KOPT-K1 (cell line): ENCODE measurements at regions not wholly inside any gene's neighbourhood (a gene's known extent, or its start where the extent isn't known, plus 50 kb on each side); places are given as distances from the start of the nearest gene placed in this dataset.

Experiments
- H3K27ac ChIP-seq: fragments of 200-600 bp; sonication (generic); 2 replicates; pipeline ENCODE4 v1.5.1; 2016; ENCODE audit warnings: antibody characterized with exemption, mild to moderate bottlenecking, low read depth, low read length; ENCODE audit not compliant: poor library complexity, severe bottlenecking
- H3K36me3 ChIP-seq: fragments of 200-600 bp; sonication (generic); 2 replicates; pipeline ENCODE4 v1.5.1; 2017; ENCODE audit warnings: antibody characterized with exemption, mild to moderate bottlenecking, low read length, moderate library complexity; ENCODE audit not compliant: insufficient read depth
- H3K9me3 ChIP-seq: fragments of 200-600 bp; sonication (generic); 2 replicates; pipeline ENCODE4 v1.5.1; 2017; ENCODE audit warnings: antibody characterized with exemption, low read length, mild to moderate bottlenecking; ENCODE audit not compliant: insufficient read depth, poor library complexity, severe bottlenecking

DNA sequence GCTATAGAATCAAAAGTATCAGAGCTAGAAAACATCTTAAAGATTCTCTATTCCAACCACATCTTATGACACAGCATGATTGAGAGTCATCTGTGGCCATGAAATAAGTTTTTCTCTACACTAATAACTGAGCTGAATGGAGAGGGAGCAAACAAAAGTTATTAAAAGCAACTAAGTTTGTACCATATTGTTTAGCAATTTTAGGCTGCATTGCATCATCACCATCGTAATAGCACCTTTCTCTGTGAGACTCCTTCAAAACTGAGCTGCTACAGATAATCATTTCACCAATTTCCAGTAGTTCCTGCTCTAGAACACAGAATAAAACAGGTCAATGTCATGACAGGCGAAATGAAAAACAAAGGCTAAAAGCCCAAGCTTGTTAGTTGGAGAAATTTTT, 1183.9 kb downstream of the DIAPH3 start:
- no peak overlapping the region for H3K27ac ChIP-seq
- H3K9me3 ChIP-seq = no peaks in the 10 kb centered on the region
- H3K36me3 ChIP-seq = no peaks in the 10 kb centered on the region

DNA sequence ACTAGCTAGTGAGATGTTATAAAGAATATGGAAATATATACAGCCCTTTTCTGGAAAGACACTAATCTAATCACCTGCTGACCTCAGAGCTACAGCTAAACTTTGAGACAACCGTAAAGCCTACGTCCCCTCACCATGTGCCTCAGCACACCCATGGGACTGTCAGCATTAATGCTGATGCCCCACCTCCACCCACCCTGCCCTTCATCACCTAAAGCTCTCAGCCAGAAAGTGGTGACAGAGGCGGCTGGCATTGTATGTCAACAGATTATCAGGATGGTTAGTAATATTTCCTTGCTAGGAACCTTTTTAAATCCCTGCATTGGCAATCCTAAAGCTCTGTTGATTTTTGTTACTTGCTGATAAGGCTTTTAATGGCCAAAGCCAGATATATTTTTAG, 1177.9 kb downstream of the DIAPH3 start:
- Histone ChIP-seq H3K36me3 (no peaks in the 10 kb centered on the region), H3K27ac (no peak overlapping the region), H3K9me3 (no peaks in the 10 kb centered on the region)

DNA sequence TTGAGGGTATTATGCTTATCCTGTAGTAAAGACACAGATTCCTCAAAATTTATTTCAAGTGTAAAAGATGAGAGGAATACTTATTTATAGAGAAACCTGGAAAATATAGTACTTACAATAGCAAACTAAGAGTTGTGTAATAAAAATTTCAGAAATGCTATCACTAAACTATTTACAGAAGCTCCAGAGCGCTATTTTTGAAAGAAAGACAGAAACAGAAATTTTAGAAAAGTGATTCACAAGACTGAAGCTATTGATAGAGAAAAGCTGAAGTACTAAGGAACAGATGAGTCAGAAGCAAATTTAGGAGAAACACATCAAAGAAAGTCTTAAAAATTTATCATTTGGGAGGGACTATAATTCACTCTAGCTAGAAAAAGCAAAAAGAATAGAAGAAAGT, 1174.2 kb downstream of the DIAPH3 start:
- Histone ChIP-seq H3K27ac (no peak overlapping the region), H3K9me3 (no peaks in the 10 kb centered on the region), H3K36me3 (no peaks in the 10 kb centered on the region)

DNA sequence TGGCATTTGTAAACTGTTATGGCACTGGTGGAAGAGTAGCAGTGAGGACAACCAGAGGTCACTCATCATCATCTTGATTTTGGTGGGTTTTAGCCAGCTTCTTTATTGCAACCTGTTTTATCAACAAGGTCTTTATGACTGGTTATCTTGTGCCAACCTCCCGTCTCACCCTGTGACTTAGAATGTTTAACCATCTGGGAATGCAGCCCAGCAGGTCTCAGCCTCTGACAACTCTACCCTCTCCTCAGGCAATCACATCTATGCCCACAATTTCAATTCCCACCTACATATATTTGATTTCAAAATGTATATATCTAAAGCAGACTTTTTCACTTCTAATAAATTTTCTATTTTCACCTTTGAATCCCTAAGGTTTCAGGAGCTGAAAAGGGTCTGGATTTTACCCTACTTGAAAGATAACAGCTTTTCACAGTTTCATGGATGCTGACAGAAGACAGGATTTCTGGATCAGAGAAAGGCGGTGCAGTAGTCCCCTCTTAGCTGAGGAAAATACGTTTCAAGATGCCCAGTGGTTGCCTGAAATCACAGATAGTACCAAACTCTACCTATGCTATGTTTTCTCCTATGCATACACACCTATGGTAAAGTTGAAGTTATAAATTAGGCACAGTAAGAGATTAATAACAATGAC, 1171.8 kb downstream of the DIAPH3 start:
- Histone ChIP-seq H3K27ac (no peak overlapping the region), H3K9me3 (no peaks in the 10 kb centered on the region), H3K36me3 (no peaks in the 10 kb centered on the region)

DNA sequence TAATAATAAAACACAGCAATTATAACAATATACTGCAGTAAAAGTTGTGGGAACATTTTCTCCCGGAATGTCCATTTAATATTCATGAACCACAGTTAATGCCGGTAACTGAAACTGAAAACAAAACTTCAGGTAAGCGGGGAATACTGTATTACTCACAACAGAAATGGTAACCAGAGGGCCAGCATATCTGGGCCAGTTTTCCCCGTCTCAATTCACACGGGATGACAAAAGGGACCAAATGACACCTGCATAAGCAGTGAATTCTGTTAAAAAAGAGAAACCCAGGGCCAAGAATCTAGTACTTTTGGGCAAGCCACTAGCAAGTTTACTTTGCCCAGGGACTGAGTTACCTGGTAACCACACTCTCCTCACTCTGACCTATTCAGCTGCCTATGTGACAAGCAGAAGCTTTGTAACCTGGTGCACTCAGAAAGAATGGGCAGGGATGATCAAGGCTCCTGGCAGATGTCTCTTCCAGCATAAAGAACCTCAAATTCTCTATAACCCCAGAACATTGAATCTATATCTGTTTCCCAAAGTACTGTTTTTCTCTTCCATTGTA, 1171.2 kb downstream of the DIAPH3 start:
- Histone ChIP-seq H3K9me3 (no peaks in the 10 kb centered on the region), H3K36me3 (no peaks in the 10 kb centered on the region), H3K27ac (no peak overlapping the region)

DNA sequence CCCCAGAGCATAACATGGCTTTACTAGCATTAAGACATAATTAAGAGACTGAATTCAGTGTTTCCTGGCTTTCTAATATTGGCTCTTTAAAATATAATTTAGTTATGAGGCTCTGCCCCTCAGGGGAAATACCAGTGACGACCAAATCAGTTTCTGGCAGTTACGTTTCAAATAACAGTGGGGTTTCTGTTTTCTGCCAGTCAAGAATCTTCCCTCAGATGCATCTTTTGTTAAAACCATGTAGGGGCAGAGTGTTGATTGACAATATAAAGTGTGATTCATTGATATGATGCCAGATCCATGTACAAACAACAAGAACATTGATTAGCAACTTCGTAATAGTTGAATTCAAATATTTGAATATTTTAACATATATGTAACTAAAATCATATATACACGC, 1169.7 kb downstream of the DIAPH3 start:
- Histone ChIP-seq H3K9me3 (no peaks in the 10 kb centered on the region), H3K36me3 (no peaks in the 10 kb centered on the region), H3K27ac (no peak overlapping the region)

DNA sequence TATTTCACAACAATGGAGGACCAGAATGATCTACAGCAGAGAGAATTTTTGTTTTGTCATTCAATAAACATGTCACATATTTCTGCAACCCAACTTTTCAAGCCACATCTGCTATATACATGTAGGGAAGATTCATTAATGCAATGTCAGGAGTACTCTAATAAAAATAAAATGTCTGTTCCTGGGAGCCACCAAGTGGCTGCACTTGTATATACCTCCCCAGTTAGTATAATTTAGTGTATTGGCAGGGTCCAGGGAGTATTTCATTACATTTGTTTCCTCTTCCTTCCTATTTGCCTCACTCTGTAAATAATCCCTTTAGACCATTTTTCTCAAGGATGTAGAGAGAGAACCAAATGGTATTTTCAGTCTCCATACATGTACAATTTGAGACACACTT, 1169.0 kb downstream of the DIAPH3 start:
- Histone ChIP-seq H3K27ac (no peak overlapping the region), H3K9me3 (no peaks in the 10 kb centered on the region), H3K36me3 (no peaks in the 10 kb centered on the region)

DNA sequence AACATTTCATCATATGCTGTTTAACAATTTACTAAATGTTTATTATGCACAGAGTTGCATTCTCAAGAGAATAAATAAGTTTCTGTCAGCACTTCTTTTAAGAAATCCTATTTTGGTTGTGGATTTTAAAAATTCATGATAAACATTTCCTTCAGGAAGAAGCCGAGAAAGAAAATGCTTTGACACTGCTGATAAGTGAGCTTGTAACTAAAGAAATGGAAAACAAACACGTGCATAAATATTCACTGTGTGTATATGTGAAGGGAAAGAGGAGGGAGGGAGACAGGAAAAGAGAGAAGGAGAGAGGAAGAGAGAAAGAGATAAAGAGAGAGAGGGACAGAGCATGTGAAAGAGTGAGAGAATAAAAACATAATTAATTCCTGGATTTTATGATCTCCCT, 1165.0 kb downstream of the DIAPH3 start:
- no peaks in the 10 kb centered on the region for H3K36me3 ChIP-seq
- H3K9me3 ChIP-seq = no peaks in the 10 kb centered on the region
- H3K27ac ChIP-seq = no peak overlapping the region

DNA sequence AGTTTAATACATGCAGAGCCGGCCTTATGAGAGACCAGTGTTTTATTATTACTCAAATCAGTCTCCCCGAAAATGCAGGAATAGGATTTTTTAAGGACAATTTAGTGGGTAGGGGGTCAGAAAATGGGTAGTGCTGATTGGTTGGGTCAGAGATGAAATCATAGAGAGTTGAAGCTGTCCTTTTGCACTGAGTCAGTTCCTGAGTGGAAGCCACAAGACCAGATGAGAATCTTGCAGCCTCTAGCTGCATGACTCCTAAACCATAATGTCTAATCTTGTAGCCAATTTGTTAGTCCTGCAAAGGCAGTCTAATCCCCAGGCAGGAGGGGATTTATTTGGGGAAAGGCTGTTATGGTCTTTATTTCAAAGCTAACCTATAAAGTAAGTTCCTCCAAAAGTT, 1163.9 kb downstream of the DIAPH3 start:
- no peaks in the 10 kb centered on the region for H3K9me3 ChIP-seq
- no peak overlapping the region for H3K27ac ChIP-seq
- no peaks in the 10 kb centered on the region for H3K36me3 ChIP-seq

DNA sequence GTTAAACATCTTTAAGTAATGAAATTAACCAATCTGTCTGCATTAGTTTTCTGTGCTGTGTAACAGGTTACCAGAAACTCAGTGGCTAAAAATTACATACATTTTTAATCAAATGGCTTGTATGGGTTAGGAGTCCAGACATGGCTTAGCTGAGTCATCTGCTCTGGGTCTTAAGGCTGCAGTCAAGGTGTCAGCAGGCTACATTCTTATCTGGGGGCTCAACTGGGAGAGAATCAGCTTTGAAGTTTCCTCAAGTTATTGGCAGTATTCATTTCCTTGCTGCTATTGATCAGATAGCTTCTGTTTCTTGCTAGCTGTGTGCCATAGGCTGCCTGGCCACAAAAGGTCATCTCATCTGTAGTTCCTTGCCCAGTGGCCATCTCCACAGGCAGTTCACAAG, 1163.0 kb downstream of the DIAPH3 start:
- no peaks in the 10 kb centered on the region for H3K9me3 ChIP-seq
- H3K27ac ChIP-seq = no peak overlapping the region
- H3K36me3 ChIP-seq = no peaks in the 10 kb centered on the region

DNA sequence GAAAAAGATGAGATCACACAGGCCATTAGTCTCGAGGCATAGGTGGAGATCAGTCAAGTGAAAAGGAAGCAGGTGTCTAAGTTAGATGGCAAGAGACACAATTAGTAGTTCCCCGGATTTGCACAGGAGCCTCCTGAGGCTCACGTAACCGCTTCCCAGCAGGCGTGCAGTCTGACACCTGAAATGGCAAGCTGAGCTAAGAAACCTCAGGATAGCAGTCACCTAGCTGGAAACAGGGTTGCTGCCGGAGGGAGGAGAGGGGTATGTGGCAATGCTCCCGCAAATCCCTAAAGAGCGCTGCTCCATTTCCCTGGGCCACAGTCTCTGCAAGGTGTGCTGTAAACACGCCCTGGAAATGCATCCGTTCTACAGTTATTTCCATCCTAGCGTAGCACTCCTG, 1151.0 kb downstream of the DIAPH3 start:
- Histone ChIP-seq H3K27ac (no peak overlapping the region), H3K36me3 (no peaks in the 10 kb centered on the region), H3K9me3 (no peaks in the 10 kb centered on the region)

DNA sequence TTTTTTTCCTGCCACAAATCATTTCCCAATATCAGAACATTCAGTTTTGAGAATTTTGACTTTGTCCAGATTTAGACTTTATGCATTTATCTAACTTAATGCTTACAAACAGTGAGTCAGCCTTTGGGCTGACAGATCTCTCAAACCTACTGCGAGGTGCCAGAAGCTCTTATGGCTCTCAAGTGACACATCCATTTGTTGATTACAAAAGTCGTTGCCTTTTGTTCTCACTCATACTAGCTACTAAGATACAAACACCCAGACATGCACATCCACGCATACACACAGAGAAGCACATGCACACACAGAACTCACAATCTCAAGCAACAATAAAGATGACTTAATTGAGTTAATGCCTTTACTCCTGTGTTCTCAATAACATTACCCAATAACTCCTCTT, 1147.5 kb downstream of the DIAPH3 start:
- Histone ChIP-seq H3K36me3 (no peaks in the 10 kb centered on the region), H3K9me3 (no peaks in the 10 kb centered on the region), H3K27ac (no peak overlapping the region)

DNA sequence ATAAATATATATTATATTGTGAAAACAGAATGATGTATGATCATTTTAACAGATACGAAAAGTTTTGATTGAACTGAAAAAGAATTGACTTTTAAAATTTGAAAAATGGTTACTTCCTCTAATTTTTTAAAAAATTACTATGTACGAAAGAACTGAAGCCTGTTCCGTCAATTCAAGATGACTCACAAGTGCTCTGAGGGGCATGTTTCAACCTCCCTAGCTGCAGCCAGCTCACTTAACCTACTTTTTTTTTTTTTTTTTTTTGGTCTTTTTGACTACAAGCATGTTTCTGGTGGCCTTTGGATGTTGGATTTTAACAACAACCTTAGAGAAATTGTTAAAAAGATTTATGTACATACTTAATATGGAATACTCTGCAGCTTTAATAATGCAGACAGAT, 1139.3 kb downstream of the DIAPH3 start:
- Histone ChIP-seq H3K9me3 (no peaks in the 10 kb centered on the region), H3K27ac (no peak overlapping the region), H3K36me3 (no peaks in the 10 kb centered on the region)

DNA sequence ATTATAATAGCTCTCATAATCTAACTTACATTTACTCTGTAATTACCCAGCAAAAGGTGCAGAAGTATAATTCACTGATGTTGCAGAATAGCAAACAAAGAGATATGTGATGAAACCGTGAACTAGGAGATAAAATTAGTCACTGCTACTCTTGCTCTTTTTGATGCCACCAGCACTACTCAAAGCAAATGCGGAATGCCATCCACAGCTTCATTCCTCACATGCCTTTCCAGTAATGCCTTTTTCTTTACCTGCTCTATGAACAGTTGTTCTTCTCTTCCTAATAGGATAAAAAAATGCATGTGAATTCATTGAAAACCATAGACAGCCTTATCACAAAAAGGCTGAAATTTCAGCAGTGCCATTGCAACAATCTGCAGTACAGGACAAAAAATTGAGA, 1129.5 kb downstream of the DIAPH3 start:
- no peaks in the 10 kb centered on the region for H3K36me3 ChIP-seq
- H3K27ac ChIP-seq = no peak overlapping the region
- no peaks in the 10 kb centered on the region for H3K9me3 ChIP-seq

DNA sequence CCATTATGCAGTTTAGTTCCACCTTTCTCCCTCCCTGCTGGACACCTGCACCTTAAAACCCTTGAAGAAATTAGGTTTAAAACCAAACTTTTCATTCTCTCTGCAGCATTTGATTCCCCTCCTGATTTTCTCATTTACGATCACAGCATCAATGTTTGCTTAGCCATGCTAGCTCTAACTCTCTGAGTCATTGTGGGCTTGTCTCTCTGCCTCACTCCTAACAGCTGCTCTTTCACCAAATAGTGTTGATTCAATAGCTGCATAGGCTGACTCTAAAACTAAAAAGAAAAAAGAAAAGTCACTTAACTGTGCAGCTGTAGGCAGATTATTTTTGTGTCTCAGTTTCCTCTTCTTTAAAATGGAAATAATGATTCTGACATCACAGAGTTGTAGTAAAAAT, 1124.9 kb downstream of the DIAPH3 start:
- no peaks in the 10 kb centered on the region for H3K36me3 ChIP-seq

DNA sequence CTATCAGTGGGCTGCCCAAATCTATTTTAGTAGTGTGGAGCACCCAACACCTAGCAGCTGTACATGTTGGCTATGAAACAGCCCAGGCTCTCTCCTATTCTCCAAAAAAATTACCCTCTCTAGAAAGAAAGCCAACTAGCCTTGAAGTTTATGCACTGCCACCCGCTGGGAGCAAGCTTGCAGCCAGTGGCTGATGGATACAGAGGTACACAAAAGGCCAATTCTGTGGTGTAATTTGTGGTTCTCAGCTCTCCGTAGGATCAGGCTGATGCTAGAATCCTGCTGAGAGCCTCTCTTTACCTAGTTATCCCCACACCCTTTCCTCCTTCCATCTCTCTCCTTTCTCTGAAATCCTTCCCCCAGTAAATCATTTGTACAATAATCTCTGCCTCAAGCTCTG, 1120.7 kb downstream of the DIAPH3 start:
- H3K36me3 ChIP-seq = no peaks in the 10 kb centered on the region
- H3K27ac ChIP-seq = no peak overlapping the region
- no peaks in the 10 kb centered on the region for H3K9me3 ChIP-seq

More for the DNA sequence above, 1124.9 kb downstream of the DIAPH3 start:
- H3K27ac ChIP-seq = no peak overlapping the region
- no peaks in the 10 kb centered on the region for H3K9me3 ChIP-seq
